Fibroblast of mammary gland (primary cell): ENCODE measurements at regions not wholly inside any gene's neighbourhood (a gene's known extent, or its start where the extent isn't known, plus 50 kb on each side); places are given as distances from the start of the nearest gene placed in this dataset.
A peak's percentile ranks its signal among the peaks of the same experiment; 100 is the strongest.

Source experiments
- DNase-seq: peaks from one replicate; pipeline ENCODE4 v3.0.0-alpha.2; 2010; ENCODE audit warnings: low read depth
- H3K4me3 ChIP-seq: 2 replicates; pipeline ENCODE4 v1.5.1; 2011; ENCODE audit warnings: low read depth, mild to moderate bottlenecking, low read length, moderate library complexity; ENCODE audit not compliant: control insufficient read depth
- CTCF ChIP-seq: conservative IDR thresholded peaks from 2 replicates; pipeline ENCODE4 v1.5.1; 2011; ENCODE audit warnings: low read depth, low read length, inconsistent platforms; ENCODE audit not compliant: control insufficient read depth, insufficient read depth

DNA sequence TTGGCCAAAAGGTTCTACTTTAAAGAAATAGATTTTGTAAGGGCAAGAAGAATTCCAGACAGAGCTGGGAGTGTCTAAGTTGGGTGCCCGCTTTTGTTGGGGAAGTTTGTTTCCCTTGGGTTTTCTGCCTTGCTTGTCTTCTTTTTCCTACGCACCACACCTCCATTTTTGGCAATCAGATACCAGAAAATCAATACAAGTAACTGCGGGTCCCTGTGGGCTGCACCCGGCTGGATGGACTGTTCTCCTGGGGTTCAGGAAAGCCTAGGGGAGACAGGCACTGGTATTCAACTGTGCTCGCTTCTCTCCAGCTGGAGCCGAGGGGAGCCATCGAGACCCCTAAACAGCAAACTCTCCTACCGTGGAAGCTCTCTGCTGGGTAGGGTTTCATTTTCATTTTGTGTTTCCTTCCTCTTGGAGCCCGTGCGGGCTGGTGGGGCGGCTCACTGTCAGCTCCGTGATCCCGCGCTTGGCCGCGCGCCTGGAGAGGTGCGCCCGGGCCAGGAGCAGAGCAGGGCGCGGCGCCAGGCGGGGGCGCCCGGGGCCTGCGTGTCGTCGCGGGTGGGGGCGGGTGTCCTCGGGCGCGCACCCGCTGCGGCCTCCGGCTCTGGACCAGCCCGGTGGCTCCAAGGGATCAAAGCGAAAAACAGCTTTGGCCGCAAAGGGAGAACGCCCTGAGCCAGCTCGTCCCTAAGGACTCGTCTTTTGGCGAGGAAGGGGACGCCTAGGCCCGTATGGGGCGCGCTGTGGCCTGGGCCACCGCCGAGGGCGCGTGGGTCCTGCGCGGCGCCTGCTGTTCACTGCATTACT lies 347.2 kb downstream of the ZNF536 start:
- peak overlapping the region; percentile 46 for H3K4me3 ChIP-seq
- TF ChIP-seq CTCF: no peak
- DNase-seq: peak; percentile 6

DNA sequence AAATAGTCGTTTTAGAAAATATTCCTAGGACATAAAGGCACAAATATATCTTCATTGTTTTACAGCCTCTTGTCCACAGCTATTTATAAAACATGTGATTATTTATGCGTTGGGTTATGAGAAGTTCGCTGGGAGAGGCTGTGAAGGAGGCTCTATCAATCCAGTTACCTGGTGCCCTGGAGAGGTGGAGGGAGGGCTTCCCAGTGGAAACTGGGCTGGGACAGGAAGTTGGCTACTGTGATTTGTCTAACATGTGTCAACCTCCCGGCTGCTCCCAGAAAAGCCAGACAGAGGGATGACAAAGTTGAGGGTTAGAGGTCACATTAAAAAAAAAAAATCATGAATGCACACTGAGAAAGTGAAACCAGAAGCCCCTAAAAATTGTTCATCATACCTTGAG lies 346.5 kb downstream of the ZNF536 start:
- no peak for DNase-seq
- H3K4me3 ChIP-seq: no peak overlapping the region
- no peak for TF ChIP-seq CTCF

GRCh38 chr19:30718014-30718413 lies 345.8 kb downstream of the ZNF536 start:
- no peak for DNase-seq
- no peak for TF ChIP-seq CTCF

DNA sequence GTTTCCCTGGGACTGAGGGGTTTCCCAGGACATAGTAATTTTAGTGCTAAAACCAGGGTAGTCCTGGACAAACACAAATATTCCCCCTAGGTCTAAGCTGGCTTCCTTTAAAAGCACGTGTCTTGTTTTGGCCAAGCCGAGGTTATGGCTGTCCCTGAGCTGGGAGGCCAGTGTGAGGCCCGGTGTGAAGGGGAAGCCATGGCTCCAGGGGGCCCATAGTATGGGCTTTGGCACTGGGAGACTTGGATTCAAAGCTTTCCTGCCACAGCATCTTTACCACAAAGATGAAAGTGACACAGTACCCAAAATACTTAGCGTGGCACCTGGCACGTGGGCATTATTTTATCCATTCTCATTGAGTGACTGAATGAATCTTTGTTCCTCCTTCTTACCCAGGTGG lies 345.2 kb downstream of the ZNF536 start:
- H3K4me3 ChIP-seq: no peak overlapping the region
- DNase-seq: no peak
- no peak for TF ChIP-seq CTCF

More at GRCh38 chr19:30718014-30718413, 345.8 kb downstream of the ZNF536 start:
- no peak overlapping the region for H3K4me3 ChIP-seq

DNA sequence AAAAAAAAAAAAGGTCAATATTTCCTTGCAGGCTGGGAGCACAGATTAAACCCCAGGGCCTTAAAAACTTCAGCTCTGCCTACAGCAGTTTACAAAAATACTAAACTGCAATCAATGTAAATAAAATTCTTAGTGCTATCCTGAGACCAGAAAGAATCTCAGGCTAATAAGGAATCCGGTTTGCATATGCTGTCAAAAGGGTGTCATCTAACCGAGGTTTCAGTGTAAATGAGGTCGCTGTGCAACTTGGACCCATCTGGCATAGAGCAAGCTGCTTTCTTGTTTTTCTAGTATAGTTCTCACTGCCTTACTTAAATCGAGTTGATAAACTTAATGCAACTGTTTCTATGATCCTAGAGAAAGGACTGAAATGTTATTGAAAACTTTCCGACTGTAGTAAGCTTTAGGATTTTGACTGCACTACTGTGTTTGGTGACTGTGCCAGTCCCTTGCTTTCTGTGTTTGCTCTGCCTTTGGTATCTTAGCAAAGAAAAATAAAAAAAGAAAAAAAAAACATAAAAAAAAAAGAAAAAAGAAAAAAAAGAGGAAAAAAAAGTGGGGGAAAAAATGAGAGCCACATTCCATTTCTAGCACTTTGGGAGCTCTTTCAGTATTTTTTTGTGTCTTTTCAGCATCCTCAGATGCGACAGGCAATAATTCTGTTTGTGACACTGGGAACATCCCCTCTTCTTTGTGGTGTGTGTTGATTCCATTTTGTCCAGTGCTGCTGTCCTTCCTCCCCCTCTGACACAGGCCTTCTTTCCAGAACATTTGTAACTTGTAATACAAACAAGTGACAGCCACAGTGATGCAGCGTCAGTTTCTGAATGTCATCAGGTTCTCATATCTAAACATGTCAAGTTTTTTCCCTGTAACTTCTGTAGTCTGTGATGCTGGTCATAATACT lies 340.5 kb downstream of the ZNF536 start:
- no peak for DNase-seq
- no peak overlapping the region for H3K4me3 ChIP-seq
- no peak for TF ChIP-seq CTCF

DNA sequence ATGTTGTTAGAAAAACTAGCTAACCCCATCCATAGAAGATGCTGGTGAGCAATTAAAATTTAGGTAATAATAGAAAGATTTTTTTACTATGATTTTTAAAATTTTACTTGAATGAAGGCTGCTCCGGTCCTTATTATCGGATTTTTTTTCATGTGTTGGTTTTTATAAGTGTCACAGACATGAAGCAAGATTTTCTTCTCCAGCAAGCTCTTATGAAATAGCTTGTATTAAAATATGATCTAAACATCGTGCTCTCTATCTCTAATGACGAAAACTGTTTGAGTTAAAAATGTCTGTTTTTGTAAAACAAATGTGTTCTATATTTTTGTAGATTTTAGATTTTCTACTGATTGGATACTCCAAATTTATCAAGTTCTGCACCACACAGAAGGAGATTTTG lies 339.6 kb downstream of the ZNF536 start:
- H3K4me3 ChIP-seq: no peak overlapping the region
- DNase-seq: no peak
- no peak for TF ChIP-seq CTCF
